ENCODE measurements at regions not wholly inside any gene's neighbourhood (a gene's known extent, or its start where the extent isn't known, plus 50 kb on each side); places are given as distances from the start of the nearest gene placed in this dataset.

DNA sequence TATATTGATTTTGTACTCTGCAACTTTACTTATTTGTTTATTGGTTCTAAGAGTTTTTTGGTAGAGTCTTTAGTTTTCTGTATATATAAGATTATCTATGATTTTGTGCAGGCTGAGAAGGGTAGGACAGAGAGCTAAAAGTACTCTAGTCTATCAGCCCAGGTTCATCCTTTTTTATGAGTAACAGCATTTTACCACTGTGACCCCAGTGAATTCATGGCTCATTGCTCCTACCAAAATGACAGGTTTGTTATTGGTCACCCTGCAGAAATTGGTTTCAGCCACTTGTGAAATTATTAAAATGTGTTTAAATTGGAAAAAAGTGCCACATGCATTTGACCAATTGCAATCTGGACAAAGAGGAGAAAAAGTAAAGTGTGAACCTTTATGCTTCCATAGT, 421.4 kb upstream of the DAB2 start:
- TF ChIP-seq, protein P1, sequence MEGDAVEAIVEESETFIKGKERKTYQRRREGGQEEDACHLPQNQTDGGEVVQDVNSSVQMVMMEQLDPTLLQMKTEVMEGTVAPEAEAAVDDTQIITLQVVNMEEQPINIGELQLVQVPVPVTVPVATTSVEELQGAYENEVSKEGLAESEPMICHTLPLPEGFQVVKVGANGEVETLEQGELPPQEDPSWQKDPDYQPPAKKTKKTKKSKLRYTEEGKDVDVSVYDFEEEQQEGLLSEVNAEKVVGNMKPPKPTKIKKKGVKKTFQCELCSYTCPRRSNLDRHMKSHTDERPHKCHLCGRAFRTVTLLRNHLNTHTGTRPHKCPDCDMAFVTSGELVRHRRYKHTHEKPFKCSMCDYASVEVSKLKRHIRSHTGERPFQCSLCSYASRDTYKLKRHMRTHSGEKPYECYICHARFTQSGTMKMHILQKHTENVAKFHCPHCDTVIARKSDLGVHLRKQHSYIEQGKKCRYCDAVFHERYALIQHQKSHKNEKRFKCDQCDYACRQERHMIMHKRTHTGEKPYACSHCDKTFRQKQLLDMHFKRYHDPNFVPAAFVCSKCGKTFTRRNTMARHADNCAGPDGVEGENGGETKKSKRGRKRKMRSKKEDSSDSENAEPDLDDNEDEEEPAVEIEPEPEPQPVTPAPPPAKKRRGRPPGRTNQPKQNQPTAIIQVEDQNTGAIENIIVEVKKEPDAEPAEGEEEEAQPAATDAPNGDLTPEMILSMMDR (IDR thresholded peaks at IDR 0.05), result no peak
- no peak for TF ChIP-seq POLR2A (IDR thresholded peaks at IDR 0.05)

Measured in heart left ventricle (tissue), 13 donors.